GM12891 (cell line): ENCODE measurements at regions not wholly inside any gene's neighbourhood (a gene's known extent, or its start where the extent isn't known, plus 50 kb on each side); places are given as distances from the start of the nearest gene placed in this dataset.

ENCODE experiments used
- POLR2A ChIP-seq: IDR thresholded peaks from 2 replicates; pipeline ENCODE4 v1.6.1; 2011; ENCODE audit warnings: low read depth, low read length, control low read depth
- TAF1 ChIP-seq: IDR thresholded peaks from 2 replicates; pipeline ENCODE4 v1.6.1; 2011; ENCODE audit warnings: low read depth, low read length, control low read depth

DNA sequence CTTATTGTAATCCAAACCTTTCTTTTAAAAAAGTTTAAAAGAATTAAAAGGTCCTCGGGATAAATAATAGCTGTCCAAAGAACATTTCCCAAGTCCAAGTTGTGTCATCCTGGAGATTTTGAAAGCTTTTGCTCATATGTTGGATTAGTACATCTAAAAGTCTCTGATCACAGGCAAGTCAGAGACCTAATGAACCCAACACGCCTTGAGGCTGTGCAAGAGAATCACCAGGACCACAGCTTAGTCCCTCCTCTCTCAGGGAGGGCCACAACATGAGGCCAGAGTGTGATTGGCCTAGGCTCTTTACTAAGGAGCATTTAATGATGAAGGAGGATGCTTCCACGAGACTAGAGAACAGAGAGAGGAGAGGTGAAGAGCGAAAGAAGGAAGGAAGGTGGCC is 98.7 kb upstream of the OR5AK2 start:
- TF ChIP-seq POLR2A: no peak
- TF ChIP-seq TAF1: no peak
